NCI-H1105 (cell line): ENCODE measurements at regions not wholly inside any gene's neighbourhood (a gene's known extent, or its start where the extent isn't known, plus 50 kb on each side); places are given as distances from the start of the nearest gene placed in this dataset.
A peak's percentile ranks its signal among the peaks of the same experiment; 100 is the strongest.
"Not testable (repeated sequence)": the region's sequence is repeated elsewhere in the genome, so short reads cannot be mapped to it uniquely, and the experiment has no call there.

Source experiments
- DNase-seq: peaks from one replicate; lab custom pipeline; 2025; lab: John Stamatoyannopoulos, UW

DNA sequence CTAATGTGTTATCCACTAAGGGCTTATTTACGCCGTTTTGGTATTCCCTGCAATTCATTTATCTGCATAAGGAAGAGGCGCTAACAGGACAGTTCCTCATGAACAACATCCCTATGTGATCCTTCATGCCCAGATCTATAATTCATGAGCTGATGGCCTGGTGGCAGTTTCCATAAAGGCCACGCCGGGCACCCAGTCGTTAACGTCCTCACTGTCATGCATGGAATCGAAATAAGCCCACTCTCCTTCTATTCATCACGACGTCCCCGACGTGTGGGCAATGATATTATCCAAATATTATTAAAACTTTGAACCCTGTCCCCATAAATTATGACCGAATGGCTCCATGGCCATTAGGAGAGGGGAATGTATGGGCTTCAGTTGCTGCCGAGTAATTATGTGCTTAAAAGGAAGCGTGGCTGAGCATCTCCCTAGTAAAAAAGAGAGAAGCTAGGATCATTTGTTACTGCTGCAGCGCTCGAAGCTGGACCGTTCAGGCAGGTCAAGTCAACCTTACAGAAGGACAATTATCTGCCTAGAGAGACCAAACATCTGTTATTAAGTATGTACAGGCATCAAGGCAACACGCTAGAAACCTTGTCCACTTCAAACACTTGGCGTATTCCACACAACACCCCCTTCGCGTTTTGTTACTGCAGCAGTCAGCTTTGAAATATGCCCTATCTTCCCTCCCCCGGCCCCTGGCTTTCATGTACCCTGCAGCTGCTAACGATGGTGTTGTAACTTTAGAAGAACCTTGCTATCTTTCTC is 94.0 kb upstream of the SALL1 start:
- no peak for DNase-seq

- DNase-seq = no peak
Observed at GRCh38 chr16:51243936-51244436, 92.9 kb upstream of the SALL1 start.

- DNase-seq = no peak
Observed at GRCh38 chr16:51242296-51242994, 91.4 kb upstream of the SALL1 start.

DNA sequence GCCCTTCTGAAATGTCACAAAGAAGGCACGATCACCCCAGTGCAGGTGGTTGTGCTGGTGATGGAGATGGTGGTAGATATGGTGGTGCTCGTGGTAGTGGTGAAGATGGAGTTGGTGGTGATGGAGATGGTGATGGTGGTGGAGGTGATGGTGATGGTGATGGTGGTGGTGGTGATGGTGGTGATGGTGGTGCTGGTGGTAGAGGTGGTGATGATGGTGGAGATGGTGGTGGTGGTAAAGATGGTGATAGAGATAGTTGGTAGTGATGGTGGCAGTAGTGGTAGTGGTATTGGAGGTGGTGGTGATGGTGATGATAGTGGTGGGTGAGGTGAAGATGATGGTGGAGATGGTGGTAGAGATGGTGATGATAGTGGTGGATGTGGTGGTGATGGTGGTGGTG is 88.1 kb upstream of the SALL1 start:
- no peak for DNase-seq

GRCh38 chr16:51237861-51238378 is 86.8 kb upstream of the SALL1 start:
- DNase-seq = peak; percentile 18

DNA sequence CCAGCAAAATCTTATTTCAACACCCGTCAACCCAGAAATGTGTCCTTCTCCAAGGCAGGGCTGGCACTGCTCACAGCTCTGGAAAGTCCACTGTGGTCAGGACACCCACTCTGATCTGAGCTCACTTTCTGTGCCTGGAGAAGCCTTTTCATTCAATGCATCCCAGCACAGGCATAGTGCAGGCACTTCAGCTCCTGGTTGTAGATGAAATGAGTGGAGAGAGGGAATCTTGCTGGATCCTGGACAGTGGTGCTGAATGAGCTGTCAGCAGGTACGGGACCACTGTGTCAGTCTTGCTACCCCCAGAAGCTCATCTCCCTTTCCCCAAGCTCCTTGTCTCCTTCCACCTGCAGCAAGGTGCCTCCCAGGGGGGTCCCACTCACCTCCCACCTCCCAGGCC is 86.1 kb upstream of the SALL1 start:
- no peak for DNase-seq

GRCh38 chr16:51236583-51236982 is 85.5 kb upstream of the SALL1 start:
- no peak for DNase-seq

DNA sequence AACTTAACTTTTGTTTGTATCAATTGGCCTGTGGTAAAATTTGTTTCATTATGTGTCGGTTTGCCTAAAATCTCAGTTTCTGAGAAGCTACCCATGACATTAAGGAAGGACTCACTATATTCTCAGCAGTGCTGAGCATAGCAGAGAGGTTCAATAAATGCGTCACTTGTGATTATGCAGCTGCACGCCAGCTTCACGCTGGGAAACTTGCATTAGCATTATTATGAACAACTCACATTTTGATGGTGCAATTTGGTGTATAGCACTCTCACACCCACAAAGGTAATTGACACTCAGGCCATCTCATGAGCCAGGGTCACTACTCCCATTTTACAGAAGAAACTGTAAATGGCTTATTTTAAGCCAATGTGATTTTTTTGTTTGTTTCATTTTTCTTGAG is 80.6 kb upstream of the SALL1 start:
- DNase-seq = no peak

DNA sequence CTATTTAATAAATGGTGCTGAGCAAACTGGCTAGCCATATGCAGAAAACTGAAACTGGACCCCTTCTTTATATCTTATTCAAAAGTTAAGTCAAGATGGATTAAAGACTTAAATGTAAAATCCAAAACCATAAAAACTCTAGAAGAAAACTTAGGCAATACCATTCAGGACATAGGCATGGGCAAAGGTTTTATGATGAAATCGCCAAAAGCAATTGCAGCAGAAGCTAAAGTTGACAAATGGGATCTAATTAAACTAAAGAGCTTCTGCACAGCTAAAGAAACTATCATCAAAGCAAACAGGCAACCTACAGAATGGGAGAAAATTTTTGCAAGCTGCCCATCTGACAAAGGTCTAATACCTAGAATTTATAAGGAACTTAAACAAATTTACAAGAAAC is 79.0 kb upstream of the SALL1 start:
- not testable (repeated sequence) for DNase-seq

DNA sequence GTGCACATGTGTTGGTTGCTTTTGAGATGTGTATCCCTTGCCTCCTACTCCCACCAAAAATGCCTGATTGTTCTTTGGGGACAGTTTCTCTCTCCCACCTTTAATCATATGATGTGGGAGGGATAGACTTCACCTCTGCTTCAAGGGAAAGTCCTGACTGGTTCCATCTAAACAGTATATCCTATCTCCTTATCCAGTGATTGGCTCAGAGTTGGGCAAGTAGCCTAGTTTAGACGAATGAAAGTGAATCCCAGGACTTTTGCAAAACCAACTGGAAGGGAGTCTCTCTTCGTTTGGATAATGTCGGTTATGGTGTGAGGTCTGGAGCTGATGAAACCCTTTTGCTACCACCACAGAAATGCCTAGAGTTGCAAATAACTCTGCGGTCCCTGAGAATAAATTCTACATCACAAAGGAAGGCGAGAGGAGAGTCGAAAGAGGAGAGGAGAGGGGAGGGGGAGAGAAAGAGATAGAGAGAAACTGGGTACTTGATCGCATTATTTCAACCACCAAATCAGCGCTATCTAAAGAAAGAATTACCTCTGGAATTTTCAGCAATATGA is 77.1 kb upstream of the SALL1 start:
- no peak for DNase-seq

GRCh38 chr16:51225878-51226277 is 74.8 kb upstream of the SALL1 start:
- peak; percentile 69 for DNase-seq

GRCh38 chr16:51224317-51224716 is 73.2 kb upstream of the SALL1 start:
- DNase-seq = no peak

GRCh38 chr16:51222016-51222415 is 70.9 kb upstream of the SALL1 start:
- DNase-seq = no peak

- DNase-seq = no peak
Observed at GRCh38 chr16:51211148-51211547, 60.1 kb upstream of the SALL1 start.

DNA sequence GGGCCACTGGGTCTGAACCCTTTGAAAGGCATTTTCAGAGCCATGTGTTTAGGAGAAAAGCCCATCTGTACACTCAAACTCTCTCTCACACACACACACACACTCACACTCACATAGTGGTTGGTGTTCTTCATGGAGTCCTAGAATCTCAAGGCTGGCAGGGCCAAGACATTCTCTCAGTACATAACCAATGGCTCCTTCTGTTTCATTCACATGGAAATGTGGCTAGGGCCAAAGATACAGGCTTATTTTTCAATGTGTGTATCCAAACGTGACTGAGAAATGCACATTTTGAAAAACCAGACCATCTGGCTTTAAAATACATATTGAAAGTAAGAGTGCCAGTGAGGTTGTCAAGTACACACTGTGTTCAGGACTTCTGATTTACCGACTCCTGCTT is 59.0 kb upstream of the SALL1 start:
- DNase-seq = no peak

GRCh38 chr16:51201604-51202003 is 50.5 kb upstream of the SALL1 start:
- DNase-seq = no peak
